ENCODE measurements at regions not wholly inside any gene's neighbourhood (a gene's known extent, or its start where the extent isn't known, plus 50 kb on each side); places are given as distances from the start of the nearest gene placed in this dataset.

DNA sequence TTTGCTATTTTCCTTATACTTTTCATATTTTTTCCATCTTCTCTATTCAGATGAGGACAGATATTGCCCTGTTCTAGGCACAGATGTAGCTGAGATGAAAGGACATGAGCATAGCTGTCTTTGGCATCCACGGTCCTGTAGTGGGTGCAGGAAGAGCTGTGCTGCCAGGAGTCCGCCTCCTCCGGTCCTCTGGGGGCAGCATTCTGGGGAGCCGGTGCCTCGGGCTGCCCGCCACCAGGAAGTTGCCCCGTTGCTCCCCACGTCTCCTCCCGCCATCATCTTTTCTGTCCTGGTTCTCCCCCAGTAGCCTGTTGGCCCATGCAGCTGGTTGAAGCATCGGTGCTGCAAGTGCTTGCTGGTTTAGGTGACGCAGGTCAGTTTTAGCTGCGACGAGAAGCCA is 170.0 kb upstream of the IRX4 start:
- TF ChIP-seq, protein P1, sequence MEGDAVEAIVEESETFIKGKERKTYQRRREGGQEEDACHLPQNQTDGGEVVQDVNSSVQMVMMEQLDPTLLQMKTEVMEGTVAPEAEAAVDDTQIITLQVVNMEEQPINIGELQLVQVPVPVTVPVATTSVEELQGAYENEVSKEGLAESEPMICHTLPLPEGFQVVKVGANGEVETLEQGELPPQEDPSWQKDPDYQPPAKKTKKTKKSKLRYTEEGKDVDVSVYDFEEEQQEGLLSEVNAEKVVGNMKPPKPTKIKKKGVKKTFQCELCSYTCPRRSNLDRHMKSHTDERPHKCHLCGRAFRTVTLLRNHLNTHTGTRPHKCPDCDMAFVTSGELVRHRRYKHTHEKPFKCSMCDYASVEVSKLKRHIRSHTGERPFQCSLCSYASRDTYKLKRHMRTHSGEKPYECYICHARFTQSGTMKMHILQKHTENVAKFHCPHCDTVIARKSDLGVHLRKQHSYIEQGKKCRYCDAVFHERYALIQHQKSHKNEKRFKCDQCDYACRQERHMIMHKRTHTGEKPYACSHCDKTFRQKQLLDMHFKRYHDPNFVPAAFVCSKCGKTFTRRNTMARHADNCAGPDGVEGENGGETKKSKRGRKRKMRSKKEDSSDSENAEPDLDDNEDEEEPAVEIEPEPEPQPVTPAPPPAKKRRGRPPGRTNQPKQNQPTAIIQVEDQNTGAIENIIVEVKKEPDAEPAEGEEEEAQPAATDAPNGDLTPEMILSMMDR (IDR thresholded peaks at IDR 0.05) = no peak
- no peak for TF ChIP-seq POLR2A (IDR thresholded peaks at IDR 0.05)
- TF ChIP-seq EP300 (IDR thresholded peaks at IDR 0.05) = no peak

All from ovary (tissue), 3 donors.